ENCODE measurements at regions not wholly inside any gene's neighbourhood (a gene's known extent, or its start where the extent isn't known, plus 50 kb on each side); places are given as distances from the start of the nearest gene placed in this dataset.
"Not testable (repeated sequence)": the region's sequence is repeated elsewhere in the genome, so short reads cannot be mapped to it uniquely, and the experiment has no call there.

GRCh38 chr2:204152616-204153015, 216.1 kb downstream of the ICOS start:
- no peak for DNase-seq (ENCODE audit: low read depth, low spot score)
- in situ Hi-C loops (cut with HindIII; ENCODE audit: low pct_unique_long_range_greater_than_20kb, low sequenced_read_pairs) = no loop called here

DNA sequence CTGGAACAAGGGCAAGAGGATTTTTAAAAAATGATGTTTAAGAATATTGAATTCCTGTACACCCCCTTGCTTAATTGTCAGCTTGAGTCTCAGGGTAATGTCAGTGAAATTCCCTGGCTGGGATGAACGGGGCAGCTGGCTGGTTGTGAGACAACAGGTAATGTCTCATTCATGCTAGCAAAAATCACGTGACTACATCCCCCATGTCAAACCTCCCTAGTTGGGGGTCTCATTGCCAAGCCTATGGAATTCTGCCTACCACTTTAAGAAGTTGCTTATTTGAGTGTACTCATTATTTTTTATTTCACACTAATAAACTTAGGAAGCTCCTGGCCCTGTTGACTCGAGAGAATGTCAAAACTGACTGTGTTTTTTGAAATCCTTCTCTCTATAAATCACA, 218.3 kb downstream of the ICOS start:
- in situ Hi-C loops (cut with HindIII; ENCODE audit: low pct_unique_long_range_greater_than_20kb, low sequenced_read_pairs) = no loop called here
- no peak for DNase-seq (ENCODE audit: low read depth, low spot score)

DNA sequence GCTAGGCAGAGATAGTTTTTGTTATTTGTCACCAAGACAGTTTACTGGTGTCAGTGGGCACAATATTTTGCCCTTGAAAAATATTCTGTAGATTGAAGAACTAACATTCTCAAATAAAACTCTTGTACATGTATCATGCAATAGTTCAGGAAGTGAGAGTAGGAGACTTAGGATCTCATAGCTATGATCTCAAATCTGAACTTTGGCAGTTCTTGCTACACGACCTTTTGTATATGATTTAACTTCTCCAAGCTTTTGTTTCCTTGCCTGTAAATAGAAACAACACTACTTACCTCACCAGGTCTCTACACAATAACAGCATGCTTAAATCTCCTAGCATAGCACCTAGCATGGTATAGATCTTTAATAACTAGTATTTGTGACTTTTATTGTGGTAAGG, 219.9 kb downstream of the ICOS start:
- DNase-seq (ENCODE audit: low read depth, low spot score) = no peak
- in situ Hi-C loops (cut with HindIII; ENCODE audit: low pct_unique_long_range_greater_than_20kb, low sequenced_read_pairs) = no loop called here

GRCh38 chr2:204157684-204158083, 221.1 kb downstream of the ICOS start:
- in situ Hi-C loops (cut with HindIII; ENCODE audit: low pct_unique_long_range_greater_than_20kb, low sequenced_read_pairs) = no loop called here
- DNase-seq (ENCODE audit: low read depth, low spot score) = no peak

- DNase-seq (ENCODE audit: low read depth, low spot score) = no peak
- in situ Hi-C loops (cut with HindIII; ENCODE audit: low pct_unique_long_range_greater_than_20kb, low sequenced_read_pairs) = no loop called here
Observed at GRCh38 chr2:204159526-204159925, 223.0 kb downstream of the ICOS start.

GRCh38 chr2:204160989-204161388, 224.4 kb downstream of the ICOS start:
- in situ Hi-C loops (cut with HindIII; ENCODE audit: low pct_unique_long_range_greater_than_20kb, low sequenced_read_pairs) = no loop called here

GRCh38 chr2:204161886-204162285, 225.3 kb downstream of the ICOS start:
- in situ Hi-C loops (cut with HindIII; ENCODE audit: low pct_unique_long_range_greater_than_20kb, low sequenced_read_pairs) = no loop called here
- DNase-seq (ENCODE audit: low read depth, low spot score) = no peak

More at GRCh38 chr2:204160989-204161388, 224.4 kb downstream of the ICOS start:
- no peak for DNase-seq (ENCODE audit: low read depth, low spot score)

DNA sequence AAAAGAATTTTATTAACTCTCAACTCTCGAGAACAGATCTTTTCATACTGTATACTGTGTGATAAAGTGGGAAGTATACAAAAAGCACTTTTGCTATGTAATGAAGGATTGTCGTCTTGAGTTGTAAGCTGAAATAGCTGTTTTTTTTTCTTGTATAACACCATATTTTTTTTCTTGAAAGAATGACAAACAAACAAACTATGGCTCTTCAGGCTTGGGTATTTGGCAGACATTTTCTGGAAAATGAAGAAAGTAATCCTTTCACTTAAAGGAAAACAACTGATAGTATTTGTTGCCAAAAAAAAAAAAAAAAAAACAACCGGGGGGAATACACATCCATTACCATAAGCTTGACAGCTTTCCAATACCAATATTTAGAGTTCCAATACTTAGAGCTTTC, 230.4 kb downstream of the ICOS start:
- in situ Hi-C loops (cut with HindIII; ENCODE audit: low pct_unique_long_range_greater_than_20kb, low sequenced_read_pairs) = no loop called here
- no peak for DNase-seq (ENCODE audit: low read depth, low spot score)

GRCh38 chr2:204167670-204168069, 231.1 kb downstream of the ICOS start:
- in situ Hi-C loops (cut with HindIII; ENCODE audit: low pct_unique_long_range_greater_than_20kb, low sequenced_read_pairs) = not testable (repeated sequence)

GRCh38 chr2:204170411-204170810, 233.8 kb downstream of the ICOS start:
- no peak for DNase-seq (ENCODE audit: low read depth, low spot score)
- in situ Hi-C loops (cut with HindIII; ENCODE audit: low pct_unique_long_range_greater_than_20kb, low sequenced_read_pairs) = no loop called here

More at GRCh38 chr2:204167670-204168069, 231.1 kb downstream of the ICOS start:
- not testable (repeated sequence) for DNase-seq (ENCODE audit: low read depth, low spot score)

DNA sequence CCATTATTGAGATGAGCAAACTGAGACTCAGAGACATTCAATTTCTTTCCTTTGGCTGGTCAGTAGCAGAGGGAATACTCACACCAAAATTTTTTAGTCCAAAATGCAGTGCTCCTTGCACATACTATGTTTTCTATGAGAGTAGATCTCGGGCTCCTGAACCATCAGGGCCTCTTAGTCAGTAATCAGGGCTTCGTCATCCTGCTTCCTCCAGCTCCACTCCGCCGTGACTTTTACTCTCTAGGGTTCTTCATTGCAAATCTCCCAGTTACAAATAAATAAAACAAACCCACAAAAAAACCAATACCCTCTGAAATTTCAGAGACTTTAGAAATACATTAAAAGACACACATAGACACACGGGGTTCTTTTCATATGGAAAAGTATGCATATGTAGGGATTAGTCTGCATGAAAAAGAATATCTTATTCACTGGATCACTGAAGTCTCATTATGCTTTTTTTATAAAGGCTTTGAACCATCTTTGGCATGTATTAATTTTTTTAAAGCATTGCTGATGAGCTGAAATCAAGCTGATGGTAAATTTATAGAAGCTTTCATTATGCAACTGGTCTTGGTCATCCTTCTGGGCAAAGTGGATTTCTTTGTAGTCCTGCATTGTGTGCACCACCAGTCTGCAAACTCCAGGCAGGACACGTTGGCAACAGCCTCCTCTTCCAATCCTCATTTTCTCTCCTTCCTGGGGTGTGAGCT, 235.0 kb downstream of the ICOS start:
- in situ Hi-C loops (cut with HindIII; ENCODE audit: low pct_unique_long_range_greater_than_20kb, low sequenced_read_pairs) = no loop called here

GRCh38 chr2:204172145-204172600, 235.6 kb downstream of the ICOS start:
- DNase-seq (ENCODE audit: low read depth, low spot score) = no peak
- in situ Hi-C loops (cut with HindIII; ENCODE audit: low pct_unique_long_range_greater_than_20kb, low sequenced_read_pairs) = no loop called here

More for the DNA sequence above, 235.0 kb downstream of the ICOS start:
- DNase-seq (ENCODE audit: low read depth, low spot score) = no peak

GRCh38 chr2:204174034-204174433, 237.5 kb downstream of the ICOS start:
- no peak for DNase-seq (ENCODE audit: low read depth, low spot score)
- in situ Hi-C loops (cut with HindIII; ENCODE audit: low pct_unique_long_range_greater_than_20kb, low sequenced_read_pairs) = no loop called here

DNA sequence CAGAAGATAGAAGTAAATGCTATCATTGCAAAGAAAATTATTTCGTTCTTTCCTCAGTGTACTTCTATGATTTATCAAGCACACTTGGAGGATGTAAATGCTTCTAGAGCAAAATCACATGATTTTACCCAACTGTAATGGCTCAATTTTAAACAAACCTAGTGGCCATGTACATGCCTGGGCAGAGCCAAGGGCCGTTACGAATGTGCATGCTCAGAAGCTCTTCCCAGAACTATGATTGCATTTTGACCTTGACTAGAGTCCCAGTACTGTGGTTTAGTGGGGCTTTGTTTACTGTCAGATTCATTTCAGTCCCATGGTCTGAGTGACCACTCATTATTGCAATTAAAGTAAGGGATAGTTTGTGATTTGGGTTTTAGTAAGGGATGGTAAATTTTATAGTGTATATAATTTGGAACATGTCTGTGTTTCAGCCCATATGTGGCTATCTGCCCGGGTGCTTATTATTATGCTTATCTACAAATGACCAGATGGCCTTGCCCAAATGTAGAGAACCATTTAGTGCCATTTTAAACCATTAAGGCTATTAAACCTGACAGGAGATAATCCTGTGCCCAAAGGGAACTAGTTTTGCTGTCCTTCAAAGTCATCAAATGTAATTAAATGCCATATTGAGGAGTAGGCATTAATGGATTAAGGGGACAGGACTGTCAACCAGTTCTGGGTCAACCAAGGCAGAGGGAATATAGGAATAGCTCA, 239.1 kb downstream of the ICOS start:
- in situ Hi-C loops (cut with HindIII; ENCODE audit: low pct_unique_long_range_greater_than_20kb, low sequenced_read_pairs) = no loop called here
- no peak for DNase-seq (ENCODE audit: low read depth, low spot score)

- DNase-seq (ENCODE audit: low read depth, low spot score) = no peak
- in situ Hi-C loops (cut with HindIII; ENCODE audit: low pct_unique_long_range_greater_than_20kb, low sequenced_read_pairs) = no loop called here
Observed at GRCh38 chr2:204176306-204176705, 239.7 kb downstream of the ICOS start.

- in situ Hi-C loops (cut with HindIII; ENCODE audit: low pct_unique_long_range_greater_than_20kb, low sequenced_read_pairs) = no loop called here
- no peak for DNase-seq (ENCODE audit: low read depth, low spot score)
Observed at GRCh38 chr2:204177251-204177976, 240.9 kb downstream of the ICOS start.

GRCh38 chr2:204177977-204178522, 241.5 kb downstream of the ICOS start:
- DNase-seq (ENCODE audit: low read depth, low spot score) = peak; percentile 66
- in situ Hi-C loops (cut with HindIII; ENCODE audit: low pct_unique_long_range_greater_than_20kb, low sequenced_read_pairs) = no loop called here

- in situ Hi-C loops (cut with HindIII; ENCODE audit: low pct_unique_long_range_greater_than_20kb, low sequenced_read_pairs) = no loop called here
- DNase-seq (ENCODE audit: low read depth, low spot score) = peak; percentile 13
Observed at GRCh38 chr2:204180649-204181048, 244.1 kb downstream of the ICOS start.
